HEK293T (cell line): ENCODE measurements at regions not wholly inside any gene's neighbourhood (a gene's known extent, or its start where the extent isn't known, plus 50 kb on each side); places are given as distances from the start of the nearest gene placed in this dataset.
A peak's percentile ranks its signal among the peaks of the same experiment; 100 is the strongest.

ENCODE experiments used
- CTCF ChIA-PET: fragments of 350-600 bp; formaldehyde crosslinking; extraction: SDS; loops from one replicate; lab custom pipeline; 2021; ENCODE audit warnings: antibody characterized with exemption, inconsistent platforms; lab: Yijun Ruan, JAX
- POLR2A ChIA-PET: fragments of 350-600 bp; formaldehyde crosslinking; extraction: SDS; loops from one replicate; lab custom pipeline; 2020; ENCODE audit warnings: antibody characterized with exemption, inconsistent platforms; lab: Yijun Ruan, JAX
- DNase-seq: peaks from one replicate; pipeline ENCODE4 v3.0.0; 2012; ENCODE audit warnings: mixed read lengths; ENCODE audit errors: extremely low spot score
- ARNT ChIP-seq: fragments of 450-650 bp; IDR thresholded peaks from 2 replicates; pipeline ENCODE4 v1.6.1; 2017; ENCODE audit warnings: mild to moderate bottlenecking
- BHLHE40 ChIP-seq: fragments of 450-650 bp; IDR thresholded peaks from 2 replicates; pipeline ENCODE4 v1.6.1; 2016; ENCODE audit warnings: mild to moderate bottlenecking, moderate library complexity, borderline replicate concordance
- CTBP1 ChIP-seq: fragments of 450-650 bp; IDR thresholded peaks from 2 replicates; pipeline ENCODE4 v1.6.1; 2016; ENCODE audit warnings: borderline replicate concordance
- ELF4 ChIP-seq: fragments of 450-650 bp; IDR thresholded peaks from 2 replicates; pipeline ENCODE4 v1.6.1; 2017; ENCODE audit warnings: antibody characterized with exemption
- FOXA1 ChIP-seq: fragments of 450-650 bp; IDR thresholded peaks from 2 replicates; pipeline ENCODE4 v1.6.1; 2016; ENCODE audit warnings: mild to moderate bottlenecking
- FOXK2 ChIP-seq: fragments of 450-650 bp; IDR thresholded peaks from 2 replicates; pipeline ENCODE4 v1.6.1; 2016; ENCODE audit warnings: mild to moderate bottlenecking
- FOXM1 ChIP-seq: fragments of 450-650 bp; IDR thresholded peaks from 2 replicates; pipeline ENCODE4 v1.6.1; 2017; ENCODE audit warnings: mild to moderate bottlenecking, borderline replicate concordance
- HDGF ChIP-seq: fragments of 450-650 bp; IDR thresholded peaks from 2 replicates; pipeline ENCODE4 v1.6.1; 2017; ENCODE audit warnings: antibody characterized with exemption, borderline replicate concordance
- L3MBTL2 ChIP-seq: fragments of 450-650 bp; conservative IDR thresholded peaks from 2 replicates; pipeline ENCODE4 v1.6.1; 2016; ENCODE audit warnings: mild to moderate bottlenecking
- LEF1 ChIP-seq: fragments of 450-650 bp; IDR thresholded peaks from 2 replicates; pipeline ENCODE4 v1.6.1; 2017; ENCODE audit warnings: mild to moderate bottlenecking, borderline replicate concordance
- NFRKB ChIP-seq: fragments of 450-650 bp; IDR thresholded peaks from 2 replicates; pipeline ENCODE4 v1.6.1; 2016; ENCODE audit warnings: mild to moderate bottlenecking, moderate library complexity
- PKNOX1 ChIP-seq: fragments of 450-650 bp; IDR thresholded peaks from 2 replicates; pipeline ENCODE4 v1.6.1; 2016
- SP1 ChIP-seq: fragments of 450-650 bp; IDR thresholded peaks from 2 replicates; pipeline ENCODE4 v1.6.1; 2017
- SUZ12 ChIP-seq: fragments of 450-650 bp; IDR thresholded peaks from 2 replicates; pipeline ENCODE4 v1.6.1; 2016; ENCODE audit warnings: mild to moderate bottlenecking
- TARDBP ChIP-seq: fragments of 450-650 bp; IDR thresholded peaks from 2 replicates; pipeline ENCODE4 v1.6.1; 2016
- ZNF384 ChIP-seq: fragments of 450-650 bp; IDR thresholded peaks from 2 replicates; pipeline ENCODE4 v1.6.1; 2016

- no peak for TF ChIP-seq ARNT
- no peak for TF ChIP-seq HDGF
- TF ChIP-seq SP1: no peak
- TF ChIP-seq FOXA1: no peak
- TF ChIP-seq L3MBTL2: no peak
- TF ChIP-seq SUZ12: no peak
- TF ChIP-seq CTBP1: no peak
- TF ChIP-seq BHLHE40: no peak
- TF ChIP-seq PKNOX1: no peak
- no peak for TF ChIP-seq LEF1
- no peak for TF ChIP-seq TARDBP
- TF ChIP-seq FOXM1: no peak
- TF ChIP-seq FOXK2: no peak
- TF ChIP-seq NFRKB: no peak
- no peak for TF ChIP-seq ELF4
- TF ChIP-seq ZNF384: no peak
- DNase-seq: peak; percentile 89
- POLR2A ChIA-PET: interaction anchor here (1.3 kb wide), 1 partner anchor 186 kb away, joined by 4 read pairs; the partner anchor contains the start of gene TNRC6C
- CTCF ChIA-PET: interaction anchor here (0.9 to 2.2 kb wide), 2 partner anchors 230 to 241 kb away, joined by 3 to 6 read pairs; no protein-coding TSS in a partner anchor
Measured at GRCh38 chr17:77772461-77772897, 186.0 kb upstream of the TNRC6C start.

GRCh38 chr17:77772899-77773358 lies 185.6 kb upstream of the TNRC6C start:
- ChIA-PET POLR2A (interaction anchor here (1.3 kb wide), 1 partner anchor 185 kb away, joined by 4 read pairs; the partner anchor contains the start of gene TNRC6C), CTCF (interaction anchor here (0.9 to 2.2 kb wide), 3 partner anchors 231 to 245 kb away, joined by 3 to 6 read pairs (median 4); no protein-coding TSS in a partner anchor)
- DNase-seq: no peak
- TF ChIP-seq LEF1: no peak
- TF ChIP-seq ZNF384: no peak
- TF ChIP-seq NFRKB: no peak
- no peak for TF ChIP-seq PKNOX1
- no peak for TF ChIP-seq FOXA1
- TF ChIP-seq ELF4: no peak
- TF ChIP-seq ARNT: no peak
- TF ChIP-seq FOXM1: no peak
- no peak for TF ChIP-seq SP1
- TF ChIP-seq BHLHE40: no peak
- no peak for TF ChIP-seq L3MBTL2
- TF ChIP-seq FOXK2: no peak
- TF ChIP-seq SUZ12: no peak

GRCh38 chr17:77774182-77774581 lies 184.3 kb upstream of the TNRC6C start:
- POLR2A ChIA-PET: no interaction called here

GRCh38 chr17:77778636-77779489 lies 179.6 kb upstream of the TNRC6C start:
- CTCF ChIA-PET: no interaction called here

More at GRCh38 chr17:77774182-77774581, 184.3 kb upstream of the TNRC6C start:
- no peak for DNase-seq
- CTCF ChIA-PET: interaction anchor here (1.2 to 2.2 kb wide), 2 partner anchors 239 to 244 kb away, joined by 4 to 6 read pairs; no protein-coding TSS in a partner anchor
- TF ChIP-seq BHLHE40: no peak
- no peak for TF ChIP-seq CTBP1

GRCh38 chr17:77779711-77780539 lies 178.6 kb upstream of the TNRC6C start:
- CTCF ChIA-PET: no interaction called here
- DNase-seq: no peak
- TF ChIP-seq TARDBP (no peak), ZNF384 (no peak), FOXM1 (no peak), PKNOX1 (no peak), BHLHE40 (no peak), NFRKB (no peak), FOXA1 (no peak), SUZ12 (no peak), CTBP1 (no peak)
- POLR2A ChIA-PET: no interaction called here

More at GRCh38 chr17:77778636-77779489, 179.6 kb upstream of the TNRC6C start:
- no peak for DNase-seq
- TF ChIP-seq FOXM1: no peak
- POLR2A ChIA-PET: no interaction called here

- ChIA-PET CTCF (no interaction called here), POLR2A (no interaction called here)
- no peak for DNase-seq
- TF ChIP-seq FOXK2: no peak
- no peak for TF ChIP-seq NFRKB
- no peak for TF ChIP-seq FOXM1
- TF ChIP-seq ARNT: no peak
- TF ChIP-seq HDGF: no peak
- no peak for TF ChIP-seq SP1
- no peak for TF ChIP-seq PKNOX1
- no peak for TF ChIP-seq LEF1
- no peak for TF ChIP-seq BHLHE40
- TF ChIP-seq ZNF384: no peak
Measured at GRCh38 chr17:77781536-77781935, 177.0 kb upstream of the TNRC6C start.
